HepG2 (cell line): ENCODE measurements at regions not wholly inside any gene's neighbourhood (a gene's known extent, or its start where the extent isn't known, plus 50 kb on each side); places are given as distances from the start of the nearest gene placed in this dataset.

Source experiments
- ATAC-seq: fragments of 200-7000 bp; cut with Tn5 transposase; 3 replicates; pipeline ENCODE4 v1.9.1; 2020; ENCODE audit warnings: mild to moderate bottlenecking, moderate library complexity
- BruUV-seq: library from RNA; stranded (reverse); fragments of 400-500 nt; replicated peaks from 2 replicates; lab custom pipeline; 2021; lab: Mats Ljungman, UMichigan
- CTCF ChIA-PET: fragments of 300-600 bp; formaldehyde crosslinking; extraction: SDS; loops from one replicate; lab custom pipeline; 2021; ENCODE audit warnings: low total read pairs, inconsistent platforms, low intra/inter-chr PET ratio; lab: Yijun Ruan, JAX
- POLR2A ChIA-PET: fragments of 350-600 bp; sonication (Branson Sonifier 250); formaldehyde crosslinking; loops from one replicate; lab custom pipeline; 2020; ENCODE audit warnings: antibody characterized with exemption, inconsistent platforms; lab: Yijun Ruan, JAX
- DNase-seq: peaks from one replicate; pipeline ENCODE4 v3.0.0-alpha.2; 2015; ENCODE audit warnings: low spot score
- FAIRE-seq: peaks from 3 replicates; lab custom pipeline; 2011; peaks lifted over from hg19 to GRCh38; lab: Jason Lieb, UNC
- H2AFZ ChIP-seq: one replicate; pipeline ENCODE4 v1.6.1; 2011; ENCODE audit warnings: low read length, inconsistent platforms
- H3K27ac ChIP-seq: fragments of 300-600 bp; 3 replicates; pipeline ENCODE4 v1.8.0; 2011; ENCODE audit warnings: mixed run types, mild to moderate bottlenecking, mixed read lengths, low read length, inconsistent platforms; ENCODE audit not compliant: insufficient read depth; ENCODE audit errors: extremely low read length
- H3K27me3 ChIP-seq, 2 experiments: fragments of 200-600 bp in 1 of 2; 2 replicates in 1 of 2; 3 replicates in 1 of 2; pipeline versions ENCODE4 v1.6.0 to v1.8.0; 2011; ENCODE audit warnings: low read length in 2 of 2, mild to moderate bottlenecking in 2 of 2, moderate library complexity in 2 of 2, inconsistent platforms in 1 of 2; ENCODE audit not compliant: insufficient read depth in 2 of 2, control insufficient read depth in 1 of 2
- H3K36me3 ChIP-seq, 2 experiments: fragments of 200-600 bp in 1 of 2; replicated peaks in 1 of 2; 2 replicates in 1 of 2; 3 replicates in 1 of 2; pipeline versions ENCODE4 v1.5.1 to v1.8.0; 2011; ENCODE audit warnings: low read length in 2 of 2, inconsistent platforms in 1 of 2; ENCODE audit not compliant: insufficient read depth in 2 of 2, control insufficient read depth in 1 of 2
- H3K4me1 ChIP-seq: 2 replicates; pipeline ENCODE4 v1.5.1; 2012; ENCODE audit warnings: low read length, inconsistent platforms; ENCODE audit not compliant: insufficient read depth
- H3K4me2 ChIP-seq: 2 replicates; pipeline ENCODE4 v1.6.0; 2011; ENCODE audit warnings: low read depth, low read length, inconsistent platforms
- H3K4me3 ChIP-seq, 3 experiments: fragments of 200-600 bp in 1 of 3; sonication (generic), shearing (Covaris generic) in 1 of 3; replicated peaks in 1 of 3; 2 replicates each; pipeline ENCODE4 v1.5.1; 2011 to 2016; ENCODE audit warnings: low read length in 3 of 3, inconsistent platforms in 2 of 3, low read depth in 2 of 3, mild to moderate bottlenecking in 2 of 3, control low read depth in 1 of 3, mixed read lengths in 1 of 3; ENCODE audit not compliant: insufficient read depth in 1 of 3
- H3K79me2 ChIP-seq: one replicate; pipeline ENCODE4 v1.6.1; 2011; ENCODE audit warnings: low read length, inconsistent platforms; ENCODE audit not compliant: insufficient read depth
- H3K9ac ChIP-seq: 2 replicates; pipeline ENCODE4 v1.6.0; 2011; ENCODE audit warnings: mild to moderate bottlenecking, low read depth, low read length, inconsistent platforms; ENCODE audit not compliant: insufficient read depth
- H3K9me3 ChIP-seq: 2 replicates; pipeline ENCODE4 v1.5.1; 2012; ENCODE audit warnings: mild to moderate bottlenecking, low read length
- H4K20me1 ChIP-seq: 2 replicates; pipeline ENCODE4 v1.6.0; 2011; ENCODE audit warnings: inconsistent platforms, mild to moderate bottlenecking, low read length, moderate library complexity; ENCODE audit not compliant: insufficient read depth
- CREB3 ChIP-seq: sonication (generic); formaldehyde crosslinking; IDR thresholded peaks from 2 replicates; pipeline ENCODE4 v1.5.0; 2020; ENCODE audit warnings: missing genetic modification reagents
- HOXA3 ChIP-seq: sonication (generic); formaldehyde crosslinking; IDR thresholded peaks from 2 replicates; pipeline ENCODE4 v1.5.0; 2020; ENCODE audit warnings: missing genetic modification reagents
- IKZF5 ChIP-seq: IDR thresholded peaks from 2 replicates; pipeline ENCODE4 v1.6.1; 2018; ENCODE audit warnings: missing genetic modification reagents, mild to moderate bottlenecking, missing compliant biosample characterization
- KLF13 ChIP-seq: sonication (generic); formaldehyde crosslinking; IDR thresholded peaks from 2 replicates; pipeline ENCODE4 v1.4.0; 2020; ENCODE audit warnings: mild to moderate bottlenecking, missing genetic modification reagents
- MATR3 ChIP-seq: sonication (generic); formaldehyde crosslinking; IDR thresholded peaks from 2 replicates; pipeline ENCODE4 v1.4.0; 2020; ENCODE audit warnings: missing genetic modification reagents
- NBN ChIP-seq: fragments of 450-650 bp; conservative IDR thresholded peaks from 2 replicates; pipeline ENCODE4 v1.6.1; 2017
- RFX1 ChIP-seq: fragments of 450-650 bp; IDR thresholded peaks from 2 replicates; pipeline ENCODE4 v1.6.1; 2017
- SP140L ChIP-seq: sonication (generic); formaldehyde crosslinking; IDR thresholded peaks from 2 replicates; pipeline ENCODE4 v1.4.0; 2020; ENCODE audit warnings: missing genetic modification reagents, borderline replicate concordance
- SPEN ChIP-seq: sonication (generic); formaldehyde crosslinking; IDR thresholded peaks from 2 replicates; pipeline ENCODE4 v1.5.1; 2020; ENCODE audit warnings: low read depth, mild to moderate bottlenecking, missing genetic modification reagents
- TRIM22 ChIP-seq: fragments of 450-650 bp; IDR thresholded peaks from 2 replicates; pipeline ENCODE4 v1.6.1; 2017
- USF2 ChIP-seq, 2 experiments: sonication (generic) in 1 of 2; formaldehyde crosslinking in 1 of 2; IDR thresholded peaks; 2 replicates each; pipeline versions ENCODE4 v1.5.1 to v1.6.1; 2011 to 2020; ENCODE audit warnings: borderline replicate concordance in 1 of 2, low read depth in 1 of 2, low read length in 1 of 2, mild to moderate bottlenecking in 1 of 2, missing genetic modification reagents in 1 of 2, moderate library complexity in 1 of 2
- ZBTB20 ChIP-seq: sonication (generic); formaldehyde crosslinking; IDR thresholded peaks from 2 replicates; pipeline ENCODE4 v1.8.1; 2023; ENCODE audit warnings: missing genetic modification reagents, low read depth, mild to moderate bottlenecking, borderline replicate concordance
- ZKSCAN8 ChIP-seq: IDR thresholded peaks from 2 replicates; pipeline ENCODE4 v1.6.1; 2016; ENCODE audit warnings: borderline replicate concordance, missing genetic modification reagents, missing compliant biosample characterization
- ZNF414 ChIP-seq: sonication (generic); formaldehyde crosslinking; IDR thresholded peaks from 2 replicates; pipeline ENCODE4 v1.5.0; 2020; ENCODE audit warnings: missing genetic modification reagents
- ZNF567 ChIP-seq: sonication (generic); formaldehyde crosslinking; IDR thresholded peaks from 2 replicates; pipeline ENCODE4 v1.8.1; 2023; ENCODE audit warnings: mild to moderate bottlenecking, missing genetic modification reagents, borderline replicate concordance
- WGBS: methylation state at CpG from one replicate; pipeline ENCODE4 v1.1.6; 2017; ENCODE audit warnings: low lambda C conversion rate; 5-methylcytosine and 5-hydroxymethylcytosine counted together
- in situ Hi-C: cut with HindIII; loops from 2 replicates; pipeline ENCODE4 v1.10.0; 2017; ENCODE audit warnings: low pct_unique_long_range_greater_than_20kb; ENCODE audit not compliant: extremely low pct_ligation_motif_present
- intact Hi-C: fragments of 100-400 bp; cut with micrococcal nuclease; formaldehyde crosslinking; loops from one replicate; pipeline ENCODE4 v1.10.0; 2022; ENCODE audit not compliant: unreplicated experiment
- TF ChIP-seq, protein P1 (sequence below): IDR thresholded peaks from 2 replicates; pipeline ENCODE4 v1.6.1; 2016; ENCODE audit warnings: missing compliant biosample characterization, missing genetic modification reagents, borderline replicate concordance

- WGBS = 27% methylated on average over 2 of the region's 2 CpGs
- H3K4me1 ChIP-seq = no peaks in the 10 kb centered on the region
- no peaks in the 10 kb centered on the region for H3K27me3 ChIP-seq
- no peak overlapping the region for H3K4me2 ChIP-seq
- H3K79me2 ChIP-seq = no peaks in the 10 kb centered on the region
- H3K4me3 ChIP-seq = no peak overlapping the region
- ATAC-seq (no peak), DNase-seq (no peak), FAIRE-seq (no peak)
- no peaks in the 10 kb centered on the region for H3K36me3 ChIP-seq
- TF ChIP-seq SP140L (CRISPR knock-in tag) (no peak), ZBTB20 (no peak), KLF13 (no peak), TRIM22 (no peak), CREB3 (no peak), ZNF414 (CRISPR knock-in tag) (no peak), RFX1 (no peak), ZKSCAN8 (CRISPR knock-in tag) (no peak), SPEN (CRISPR knock-in tag) (no peak), IKZF5 (CRISPR knock-in tag) (no peak), ZNF567 (CRISPR knock-in tag) (no peak), NBN (no peak), MATR3 (no peak), HOXA3 (CRISPR knock-in tag) (no peak), USF2 (IDR thresholded peaks at IDR 0.05; ENCODE audit: low read depth, low read length) (no peak), USF2 (CRISPR knock-in tag; IDR thresholded peaks at IDR 0.05; ENCODE audit: borderline replicate concordance) (no peak)
- TF ChIP-seq, protein P1, sequence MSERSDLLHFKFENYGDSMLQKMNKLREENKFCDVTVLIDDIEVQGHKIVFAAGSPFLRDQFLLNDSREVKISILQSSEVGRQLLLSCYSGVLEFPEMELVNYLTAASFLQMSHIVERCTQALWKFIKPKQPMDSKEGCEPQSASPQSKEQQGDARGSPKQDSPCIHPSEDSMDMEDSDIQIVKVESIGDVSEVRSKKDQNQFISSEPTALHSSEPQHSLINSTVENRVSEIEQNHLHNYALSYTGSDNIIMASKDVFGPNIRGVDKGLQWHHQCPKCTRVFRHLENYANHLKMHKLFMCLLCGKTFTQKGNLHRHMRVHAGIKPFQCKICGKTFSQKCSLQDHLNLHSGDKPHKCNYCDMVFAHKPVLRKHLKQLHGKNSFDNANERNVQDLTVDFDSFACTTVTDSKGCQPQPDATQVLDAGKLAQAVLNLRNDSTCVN (CRISPR knock-in tag) = no peak
- no peak overlapping the region for H2AFZ ChIP-seq
- intact Hi-C loops (no loop called here), in situ Hi-C loops (no loop called here)
- no TSS peak for BruUV-seq
- ChIA-PET CTCF (no interaction called here), POLR2A (no interaction called here)
- peaks cover 94% of the 10 kb centered on the region for H3K9me3 ChIP-seq
- H4K20me1 ChIP-seq = no peaks in the 10 kb centered on the region
- no peak overlapping the region for H3K27ac ChIP-seq
- no peak overlapping the region for H3K9ac ChIP-seq
Measured at GRCh38 chr12:90574676-90575075, 380.3 kb downstream of the CCER1 start.
